ENCODE measurements at regions not wholly inside any gene's neighbourhood (a gene's known extent, or its start where the extent isn't known, plus 50 kb on each side); places are given as distances from the start of the nearest gene placed in this dataset.

DNA sequence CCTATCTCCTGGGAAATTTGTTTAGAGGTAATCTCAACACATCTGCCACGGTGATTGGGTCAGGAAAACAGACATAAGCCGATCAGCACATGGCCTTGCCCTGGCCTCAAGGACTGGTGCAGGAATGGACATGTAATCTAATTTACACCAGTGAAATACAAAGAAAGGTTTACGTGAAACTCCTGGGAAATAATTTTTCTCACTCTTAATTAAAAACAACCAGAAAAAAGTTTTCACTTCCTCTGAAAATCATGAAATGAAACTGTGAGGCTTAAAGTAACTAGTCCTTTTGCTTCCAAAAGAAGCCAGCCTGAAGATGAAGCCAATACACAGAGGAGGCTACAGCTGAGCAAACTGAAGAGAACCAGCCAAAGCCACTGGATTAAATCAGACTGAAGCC, 154.1 kb upstream of the FAM241A start:
- Histone ChIP-seq H4K20me1 (ENCODE audit: insufficient read depth, low read length) (no peaks in the 10 kb centered on the region), H2AFZ (ENCODE audit: insufficient read depth, low read depth, low read length, poor library complexity, severe bottlenecking) (no peak overlapping the region), H3K79me2 (ENCODE audit: insufficient read depth, low read length) (no peaks in the 10 kb centered on the region), H3K9ac (ENCODE audit: insufficient read depth, low read length, poor library complexity, severe bottlenecking) (no peak overlapping the region), H3K4me1 (ENCODE audit: control insufficient read depth in 1 of 2, insufficient read depth in 2 of 2, low read length in 2 of 2) (peaks cover 12 to 14% of the 10 kb centered on the region in 2 donors), H3K4me2 (replicated peaks; ENCODE audit: extremely low read depth, low read length, poor library complexity, severe bottlenecking) (no peak overlapping the region), H3K36me3 (replicated peaks in 1 of 2; ENCODE audit: control insufficient read depth in 1 of 2, insufficient read depth in 2 of 2, low read length in 2 of 2) (no peaks in the 10 kb centered on the region), H3K9me3 (replicated peaks in 1 of 2; ENCODE audit: control insufficient read depth in 1 of 2, insufficient read depth in 1 of 2, low read length in 2 of 2) (no peaks in the 10 kb centered on the region), H3K27ac (ENCODE audit: low read depth in 1 of 2, low read length in 2 of 2) (peak overlapping the region in 1 of 2 donors; percentile 18), H3K4me3 (replicated peaks in 1 of 3; ENCODE audit: low read depth in 2 of 3, low read length in 3 of 3) (no peak overlapping the region), H3K27me3 (ENCODE audit: control insufficient read depth in 2 of 2, insufficient read depth in 2 of 2, low read length in 2 of 2) (peaks cover 5 to 8% of the 10 kb centered on the region in 2 donors)
- Mint-ChIP-seq H3K27ac (peak overlapping the region; percentile 13 to 91 (median 86)), H3K27me3 (ENCODE audit: low read depth in 3 of 3) (peaks cover 0 to 11% (median 7%) of the 10 kb centered on the region in 3 donors), H3K36me3 (no peaks in the 10 kb centered on the region), H3K9me3 (peaks cover 0 to 3% (median 0%) of the 10 kb centered on the region in 7 donors), H3K4me3 (no peak overlapping the region), H3K4me1 (peaks cover 15% of the 10 kb centered on the region)
- peak in 2 of 3 donors; percentile 37 to 40 for DNase-seq
- intact Hi-C loops (cut with micrococcal nuclease), result no loop called here
- TF ChIP-seq CTCF (IDR thresholded peaks at IDR 0.05), result no peak
- no CpG with 5 or more reads among the region's 3 CpGs for WGBS (ENCODE audit: insufficient coverage)

DNA sequence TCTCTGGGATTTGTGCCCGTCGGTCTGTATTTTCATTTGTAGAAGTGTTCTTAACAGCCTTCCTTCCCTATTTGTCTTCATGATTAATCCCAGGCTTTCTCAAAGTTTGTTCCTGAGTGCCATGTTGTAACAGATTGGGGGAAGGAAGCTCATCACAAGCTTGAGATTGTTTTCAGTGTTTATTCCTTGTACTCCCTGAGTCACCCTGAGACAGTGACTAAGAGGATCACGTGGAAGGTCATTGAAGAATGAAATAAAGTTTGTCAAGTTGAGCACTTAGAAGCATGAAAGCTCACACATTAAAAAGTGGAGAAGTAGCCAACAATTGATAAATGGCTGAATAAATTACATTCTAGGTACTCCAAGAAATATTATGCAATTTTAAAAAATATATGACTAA, 153.5 kb upstream of the FAM241A start:
- Histone ChIP-seq H3K4me1 (ENCODE audit: control insufficient read depth in 1 of 2, insufficient read depth in 2 of 2, low read length in 2 of 2) (peaks cover 12 to 14% of the 10 kb centered on the region in 2 donors), H3K27ac (ENCODE audit: low read depth in 1 of 2, low read length in 2 of 2) (peak overlapping the region in 1 of 2 donors; percentile 39), H3K9ac (ENCODE audit: insufficient read depth, low read length, poor library complexity, severe bottlenecking) (no peak overlapping the region), H4K20me1 (ENCODE audit: insufficient read depth, low read length) (no peaks in the 10 kb centered on the region), H2AFZ (ENCODE audit: insufficient read depth, low read depth, low read length, poor library complexity, severe bottlenecking) (no peak overlapping the region), H3K4me3 (replicated peaks in 1 of 3; ENCODE audit: low read depth in 2 of 3, low read length in 3 of 3) (peak overlapping the region in 1 of 3 experiments; percentile 37), H3K36me3 (replicated peaks in 1 of 2; ENCODE audit: control insufficient read depth in 1 of 2, insufficient read depth in 2 of 2, low read length in 2 of 2) (no peaks in the 10 kb centered on the region), H3K27me3 (ENCODE audit: control insufficient read depth in 2 of 2, insufficient read depth in 2 of 2, low read length in 2 of 2) (peaks cover 0 to 3% of the 10 kb centered on the region in 2 donors), H3K79me2 (ENCODE audit: insufficient read depth, low read length) (no peaks in the 10 kb centered on the region), H3K9me3 (replicated peaks in 1 of 2; ENCODE audit: control insufficient read depth in 1 of 2, insufficient read depth in 1 of 2, low read length in 2 of 2) (no peaks in the 10 kb centered on the region), H3K4me2 (replicated peaks; ENCODE audit: extremely low read depth, low read length, poor library complexity, severe bottlenecking) (peak overlapping the region; percentile 2)
- Mint-ChIP-seq H3K27me3 (ENCODE audit: low read depth in 3 of 3) (peaks cover 0 to 6% (median 6%) of the 10 kb centered on the region in 3 donors), H3K4me3 (peak overlapping the region in 1 of 2 donors; percentile 58), H3K36me3 (no peaks in the 10 kb centered on the region), H3K27ac (peak overlapping the region; percentile 13 to 91 (median 86)), H3K9me3 (peaks cover 0 to 3% (median 0%) of the 10 kb centered on the region in 7 donors), H3K4me1 (peaks cover 15% of the 10 kb centered on the region)
- peak; percentile 55 to 94 (median 90) for DNase-seq
- intact Hi-C loops (cut with micrococcal nuclease), result no loop called here
- WGBS (ENCODE audit: insufficient coverage), result 0% methylated on average over 1 of the region's 3 CpGs
- no peak for TF ChIP-seq CTCF (IDR thresholded peaks at IDR 0.05)

All from CD14-positive monocyte (primary cell).